Tibial artery (tissue), 4 donors: ENCODE measurements at regions not wholly inside any gene's neighbourhood (a gene's known extent, or its start where the extent isn't known, plus 50 kb on each side); places are given as distances from the start of the nearest gene placed in this dataset.

Experiments
- DNase-seq, 2 donors: peaks; one replicate each; pipeline ENCODE4 v3.0.0-alpha.2; 2019
- H3K27ac ChIP-seq, 2 donors: fragments of 200-600 bp; sonication (generic) in 1 of 2; 1 replicate in 1 of 2; 2 replicates in 1 of 2; pipeline ENCODE4 v1.5.1; 2018 to 2019; ENCODE audit warnings: mild to moderate bottlenecking in 1 of 2
- H3K27me3 ChIP-seq, 2 donors: fragments of 200-600 bp; sonication (generic) in 1 of 2; one replicate each; pipeline versions ENCODE4 v1.5.1 to v1.6.0; 2016 to 2019
- H3K36me3 ChIP-seq, 3 donors: fragments of 200-600 bp; sonication (generic) in 2 of 3; one replicate each; pipeline ENCODE4 v1.5.1; 2016 to 2019; ENCODE audit warnings: mild to moderate bottlenecking in 2 of 3
- H3K4me1 ChIP-seq, 4 donors: fragments of 200-600 bp; sonication (generic) in 2 of 4; 1 replicate in 3 of 4; 2 replicates in 1 of 4; pipeline ENCODE4 v1.5.1; 2016 to 2019
- H3K4me3 ChIP-seq, 2 donors: fragments of 200-600 bp; sonication (generic) in 1 of 2; 1 replicate in 1 of 2; 2 replicates in 1 of 2; pipeline ENCODE4 v1.5.1; 2018 to 2019; ENCODE audit warnings: mild to moderate bottlenecking in 2 of 2
- H3K9me3 ChIP-seq, 3 donors: fragments of 200-600 bp; sonication (generic) in 1 of 3; one replicate each; pipeline ENCODE4 v1.5.1; 2016 to 2019
- intact Hi-C: fragments of 100-400 bp; cut with DNase I; formaldehyde crosslinking; loops from one replicate; pipeline ENCODE4 v1.15.0; 2023; ENCODE audit warnings: low total_unique reads
- TF ChIP-seq, protein P1 (sequence below), 2 experiments: fragments of 200-600 bp in 1 of 2; fragments of 450-650 bp in 1 of 2; IDR thresholded peaks; one replicate each; pipeline ENCODE4 v1.5.1; 2017 to 2019; ENCODE audit warnings: antibody characterized with exemption in 2 of 2, mild to moderate bottlenecking in 1 of 2, moderate library complexity in 1 of 2

DNA sequence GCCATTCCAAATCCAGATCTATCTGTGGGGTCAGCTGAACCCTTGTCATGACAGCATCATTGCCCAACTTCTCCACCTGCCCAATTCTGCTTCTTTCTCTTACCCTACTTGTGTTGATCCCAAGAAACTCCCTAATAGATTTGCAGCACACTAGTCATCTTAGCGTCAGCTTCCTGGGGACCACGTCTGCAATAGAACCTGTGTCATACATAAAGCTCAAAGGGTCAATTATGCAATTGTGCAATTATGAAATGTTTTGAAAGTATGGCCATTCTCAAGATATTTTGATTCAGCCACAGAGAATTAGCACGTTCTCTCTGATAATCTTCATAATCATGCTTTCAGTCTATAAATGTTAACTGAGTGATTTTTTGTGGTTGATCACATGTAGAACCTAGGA, 87.4 kb upstream of the PAPPA start:
- Histone ChIP-seq H3K4me1 (no peaks in the 10 kb centered on the region), H3K27ac (no peak overlapping the region), H3K27me3 (no peaks in the 10 kb centered on the region), H3K9me3 (no peaks in the 10 kb centered on the region), H3K36me3 (no peaks in the 10 kb centered on the region), H3K4me3 (no peak overlapping the region)
- DNase-seq, result no peak
- TF ChIP-seq, protein P1, sequence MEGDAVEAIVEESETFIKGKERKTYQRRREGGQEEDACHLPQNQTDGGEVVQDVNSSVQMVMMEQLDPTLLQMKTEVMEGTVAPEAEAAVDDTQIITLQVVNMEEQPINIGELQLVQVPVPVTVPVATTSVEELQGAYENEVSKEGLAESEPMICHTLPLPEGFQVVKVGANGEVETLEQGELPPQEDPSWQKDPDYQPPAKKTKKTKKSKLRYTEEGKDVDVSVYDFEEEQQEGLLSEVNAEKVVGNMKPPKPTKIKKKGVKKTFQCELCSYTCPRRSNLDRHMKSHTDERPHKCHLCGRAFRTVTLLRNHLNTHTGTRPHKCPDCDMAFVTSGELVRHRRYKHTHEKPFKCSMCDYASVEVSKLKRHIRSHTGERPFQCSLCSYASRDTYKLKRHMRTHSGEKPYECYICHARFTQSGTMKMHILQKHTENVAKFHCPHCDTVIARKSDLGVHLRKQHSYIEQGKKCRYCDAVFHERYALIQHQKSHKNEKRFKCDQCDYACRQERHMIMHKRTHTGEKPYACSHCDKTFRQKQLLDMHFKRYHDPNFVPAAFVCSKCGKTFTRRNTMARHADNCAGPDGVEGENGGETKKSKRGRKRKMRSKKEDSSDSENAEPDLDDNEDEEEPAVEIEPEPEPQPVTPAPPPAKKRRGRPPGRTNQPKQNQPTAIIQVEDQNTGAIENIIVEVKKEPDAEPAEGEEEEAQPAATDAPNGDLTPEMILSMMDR (IDR thresholded peaks at IDR 0.05), result no peak
- intact Hi-C loops, result no loop called here

- Histone ChIP-seq H3K27ac (no peak overlapping the region), H3K36me3 (no peaks in the 10 kb centered on the region), H3K4me1 (no peaks in the 10 kb centered on the region), H3K27me3 (no peaks in the 10 kb centered on the region), H3K4me3 (no peak overlapping the region), H3K9me3 (no peaks in the 10 kb centered on the region)
- intact Hi-C loops, result no loop called here
- DNase-seq, result no peak
- TF ChIP-seq, protein P1 (IDR thresholded peaks at IDR 0.05), result no peak
Observed at GRCh38 chr9:116067566-116067965, 86.0 kb upstream of the PAPPA start.

DNA sequence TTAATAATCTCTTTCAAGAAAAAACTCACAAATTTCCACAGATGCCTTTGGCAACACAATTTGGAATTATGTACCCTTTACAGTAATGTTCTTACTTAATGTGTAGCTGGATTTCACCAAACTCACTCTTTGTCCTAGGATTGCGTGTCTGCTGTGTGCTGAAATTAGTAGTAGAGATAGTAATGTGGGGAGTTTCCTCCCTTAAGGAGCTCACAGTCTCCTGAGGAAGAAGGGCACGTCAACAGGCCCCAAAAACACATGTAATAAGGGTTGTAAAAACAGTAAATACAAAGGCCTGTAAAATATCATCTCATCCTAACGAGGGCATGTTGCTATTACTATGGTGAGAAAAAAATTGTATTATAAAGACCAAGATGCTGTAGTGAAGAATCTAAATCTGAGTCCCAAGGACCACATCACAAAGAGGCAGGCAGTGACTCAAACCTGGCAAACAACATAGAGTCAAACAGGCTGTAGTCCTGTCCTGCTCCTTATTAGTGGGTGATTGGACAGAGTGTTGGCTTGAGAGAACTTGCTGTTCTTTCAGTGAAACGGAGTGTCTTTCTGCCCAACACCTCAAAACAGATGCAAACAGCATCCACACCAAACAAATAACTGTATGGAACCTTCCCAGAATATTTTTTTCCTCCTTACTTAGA, 83.2 kb upstream of the PAPPA start:
- DNase-seq, result no peak
- no peak overlapping the region for H3K4me3 ChIP-seq
- H3K27me3 ChIP-seq, result no peaks in the 10 kb centered on the region
- intact Hi-C loops, result no loop called here
- TF ChIP-seq, protein P1 (IDR thresholded peaks at IDR 0.05), result no peak
- peaks cover 0 to 7% (median 3%) of the 10 kb centered on the region in 4 donors for H3K4me1 ChIP-seq
- H3K27ac ChIP-seq, result no peak overlapping the region
- no peaks in the 10 kb centered on the region for H3K9me3 ChIP-seq
- no peaks in the 10 kb centered on the region for H3K36me3 ChIP-seq

GRCh38 chr9:116072046-116072445, 81.5 kb upstream of the PAPPA start:
- DNase-seq, result no peak
- no peak overlapping the region for H3K4me3 ChIP-seq
- no peaks in the 10 kb centered on the region for H3K27me3 ChIP-seq
- intact Hi-C loops, result no loop called here
- H3K4me1 ChIP-seq, result peaks cover 0 to 7% (median 3%) of the 10 kb centered on the region in 4 donors
- H3K9me3 ChIP-seq, result no peaks in the 10 kb centered on the region
- TF ChIP-seq, protein P1 (IDR thresholded peaks at IDR 0.05), result no peak
- no peak overlapping the region for H3K27ac ChIP-seq
- no peaks in the 10 kb centered on the region for H3K36me3 ChIP-seq

GRCh38 chr9:116073826-116074225, 79.8 kb upstream of the PAPPA start:
- Histone ChIP-seq H3K36me3 (no peaks in the 10 kb centered on the region), H3K4me1 (peaks cover 0 to 7% (median 3%) of the 10 kb centered on the region in 4 donors), H3K4me3 (no peak overlapping the region), H3K27ac (no peak overlapping the region), H3K9me3 (no peaks in the 10 kb centered on the region), H3K27me3 (no peaks in the 10 kb centered on the region)
- TF ChIP-seq, protein P1 (IDR thresholded peaks at IDR 0.05), result no peak
- intact Hi-C loops, result no loop called here
- no peak for DNase-seq

GRCh38 chr9:116074658-116075057, 78.9 kb upstream of the PAPPA start:
- TF ChIP-seq, protein P1 (IDR thresholded peaks at IDR 0.05), result no peak
- Histone ChIP-seq H3K4me3 (no peak overlapping the region), H3K27me3 (no peaks in the 10 kb centered on the region), H3K4me1 (peaks cover 0 to 7% (median 3%) of the 10 kb centered on the region in 4 donors), H3K9me3 (no peaks in the 10 kb centered on the region), H3K27ac (no peak overlapping the region), H3K36me3 (no peaks in the 10 kb centered on the region)
- no peak for DNase-seq
- intact Hi-C loops, result no loop called here
